B cell (primary cell): ENCODE measurements at regions not wholly inside any gene's neighbourhood (a gene's known extent, or its start where the extent isn't known, plus 50 kb on each side); places are given as distances from the start of the nearest gene placed in this dataset.

ENCODE experiments used
- ATAC-seq: fragments of 200-7000 bp; cut with Tn5 transposase; one replicate; pipeline ENCODE4 v1.10.0; 2021; ENCODE audit warnings: low read depth, mild to moderate bottlenecking, moderate number of reproducible peaks, moderate library complexity
- CTCF ChIA-PET: fragments of 350-600 bp; sonication (Branson Sonifier 250); formaldehyde crosslinking; loops from one replicate; lab custom pipeline; 2021; ENCODE audit warnings: antibody characterized with exemption, inconsistent platforms; lab: Charles Lee
- POLR2A ChIA-PET: fragments of 350-600 bp; sonication (Branson Sonifier 250); formaldehyde crosslinking; loops from one replicate; lab custom pipeline; 2021; ENCODE audit warnings: antibody characterized with exemption; lab: Charles Lee
- DNase-seq: peaks from one replicate; pipeline ENCODE4 v3.0.0; 2013
- H2AFZ ChIP-seq: 2 replicates; pipeline ENCODE4 v1.6.1; 2012; ENCODE audit warnings: mild to moderate bottlenecking, low read depth, low read length; ENCODE audit not compliant: insufficient read depth, poor library complexity, severe bottlenecking
- H3K27ac ChIP-seq, 2 donors: 1 replicate in 1 of 2; 2 replicates in 1 of 2; pipeline ENCODE4 v1.5.1; 2012 to 2013; ENCODE audit warnings: low read length in 2 of 2, mild to moderate bottlenecking in 2 of 2, moderate library complexity in 1 of 2
- H3K27me3 ChIP-seq, 4 experiments: fragments of 200-600 bp in 1 of 4; sonication (generic) in 1 of 4; replicated peaks in 1 of 4; 1 replicate in 2 of 4; 2 replicates in 2 of 4; pipeline versions ENCODE4 v1.6.1 to v1.7.0; 2013 to 2016; ENCODE audit warnings: low read length in 3 of 4, mild to moderate bottlenecking in 2 of 4, mixed read lengths in 1 of 4, moderate library complexity in 1 of 4; ENCODE audit not compliant: insufficient read depth in 4 of 4, control insufficient read depth in 3 of 4; ENCODE audit errors: control extremely low read depth in 1 of 4
- H3K36me3 ChIP-seq, 2 experiments: replicated peaks in 1 of 2; 1 replicate in 1 of 2; 2 replicates in 1 of 2; pipeline versions ENCODE4 v1.6.1 to v1.7.1; 2013; ENCODE audit warnings: low read length in 1 of 2; ENCODE audit not compliant: insufficient read depth in 2 of 2, control insufficient read depth in 1 of 2; ENCODE audit errors: control extremely low read depth in 1 of 2, extremely low read depth in 1 of 2
- H3K4me1 ChIP-seq, 2 donors: fragments of 200-600 bp in 1 of 2; sonication (generic) in 1 of 2; 1 replicate in 1 of 2; 2 replicates in 1 of 2; pipeline versions ENCODE4 v1.5.1 to v1.6.1; 2013 to 2017; ENCODE audit warnings: low read length in 2 of 2; ENCODE audit not compliant: control insufficient read depth in 2 of 2, insufficient read depth in 2 of 2
- H3K4me2 ChIP-seq: replicated peaks from 2 replicates; pipeline ENCODE3; 2012; ENCODE audit warnings: mild to moderate bottlenecking, low read depth, low read length; ENCODE audit not compliant: poor library complexity, severe bottlenecking
- H3K4me3 ChIP-seq, 5 experiments: fragments of 200-600 bp in 1 of 5; sonication (generic) in 1 of 5; 1 replicate in 3 of 5; 2 replicates in 2 of 5; pipeline versions ENCODE4 v1.5.1 to v1.7.0; 2011 to 2016; ENCODE audit warnings: low read length in 4 of 5, mild to moderate bottlenecking in 4 of 5, low read depth in 2 of 5, control low read depth in 1 of 5, moderate library complexity in 1 of 5; ENCODE audit not compliant: insufficient read depth in 1 of 5; ENCODE audit errors: control extremely low read depth in 1 of 5, extremely low read depth in 1 of 5
- H3K79me2 ChIP-seq: fragments of 200-600 bp; sonication (generic); one replicate; pipeline ENCODE4 v1.6.0; 2016; ENCODE audit warnings: low read length; ENCODE audit not compliant: control insufficient read depth, insufficient read depth
- H3K9ac ChIP-seq: fragments of 200-600 bp; sonication (generic); 2 replicates; pipeline ENCODE4 v1.6.1; 2017; ENCODE audit warnings: mild to moderate bottlenecking, low read length, moderate library complexity
- H3K9me3 ChIP-seq, 3 donors: one replicate each; pipeline versions ENCODE4 v1.6.1 to v1.7.1; 2013; ENCODE audit warnings: low read length in 2 of 3; ENCODE audit not compliant: control insufficient read depth in 2 of 3, insufficient read depth in 1 of 3; ENCODE audit errors: control extremely low read depth in 1 of 3
- H4K20me1 ChIP-seq: 2 replicates; pipeline ENCODE4 v1.6.0; 2012; ENCODE audit warnings: mild to moderate bottlenecking, low read length; ENCODE audit not compliant: insufficient read depth, control insufficient read depth, poor library complexity, severe bottlenecking
- H3K27ac Mint-ChIP-seq: one replicate; pipeline ENCODE4 v1.8.0; 2021; ENCODE audit warnings: mixed read lengths
- H3K27me3 Mint-ChIP-seq: one replicate; pipeline ENCODE4 v1.8.0; 2021; ENCODE audit warnings: mixed read lengths
- H3K4me1 Mint-ChIP-seq: one replicate; pipeline ENCODE4 v1.8.0; 2021; ENCODE audit warnings: mixed read lengths
- H3K4me3 Mint-ChIP-seq: one replicate; pipeline ENCODE4 v1.8.0; 2021; ENCODE audit warnings: mixed read lengths
- H3K9me3 Mint-ChIP-seq: one replicate; pipeline ENCODE4 v1.8.0; 2022; ENCODE audit warnings: mixed read lengths; ENCODE audit not compliant: insufficient read depth
- EZH2 ChIP-seq: IDR thresholded peaks from 2 replicates; pipeline ENCODE4 v1.6.1; 2012; ENCODE audit warnings: borderline replicate concordance, low read depth, mild to moderate bottlenecking, moderate library complexity, low read length; ENCODE audit not compliant: insufficient read depth, poor library complexity, severe bottlenecking
- WGBS: methylation state at CpG from one replicate; pipeline ENCODE4 v1.1.5; 2013; ENCODE audit warnings: missing lambda C conversion rate; ENCODE audit not compliant: insufficient coverage; 5-methylcytosine and 5-hydroxymethylcytosine counted together
- intact Hi-C: fragments of 100-400 bp; cut with micrococcal nuclease; formaldehyde crosslinking; loops from one replicate; pipeline ENCODE4 v1.10.0; 2022
- TF ChIP-seq, protein P1 (sequence below): fragments of 200-600 bp; IDR thresholded peaks from one replicate; pipeline ENCODE4 v1.8.0; 2022; ENCODE audit warnings: antibody characterized with exemption, mild to moderate bottlenecking

GRCh38 chr6:4662886-4663285 lies 113.3 kb upstream of the CDYL start:
- Mint-ChIP-seq H3K27ac (no peak overlapping the region), H3K4me1 (no peaks in the 10 kb centered on the region), H3K9me3 (no peaks in the 10 kb centered on the region), H3K4me3 (no peak overlapping the region), H3K27me3 (peaks cover 16% of the 10 kb centered on the region)
- TF ChIP-seq, protein P1, sequence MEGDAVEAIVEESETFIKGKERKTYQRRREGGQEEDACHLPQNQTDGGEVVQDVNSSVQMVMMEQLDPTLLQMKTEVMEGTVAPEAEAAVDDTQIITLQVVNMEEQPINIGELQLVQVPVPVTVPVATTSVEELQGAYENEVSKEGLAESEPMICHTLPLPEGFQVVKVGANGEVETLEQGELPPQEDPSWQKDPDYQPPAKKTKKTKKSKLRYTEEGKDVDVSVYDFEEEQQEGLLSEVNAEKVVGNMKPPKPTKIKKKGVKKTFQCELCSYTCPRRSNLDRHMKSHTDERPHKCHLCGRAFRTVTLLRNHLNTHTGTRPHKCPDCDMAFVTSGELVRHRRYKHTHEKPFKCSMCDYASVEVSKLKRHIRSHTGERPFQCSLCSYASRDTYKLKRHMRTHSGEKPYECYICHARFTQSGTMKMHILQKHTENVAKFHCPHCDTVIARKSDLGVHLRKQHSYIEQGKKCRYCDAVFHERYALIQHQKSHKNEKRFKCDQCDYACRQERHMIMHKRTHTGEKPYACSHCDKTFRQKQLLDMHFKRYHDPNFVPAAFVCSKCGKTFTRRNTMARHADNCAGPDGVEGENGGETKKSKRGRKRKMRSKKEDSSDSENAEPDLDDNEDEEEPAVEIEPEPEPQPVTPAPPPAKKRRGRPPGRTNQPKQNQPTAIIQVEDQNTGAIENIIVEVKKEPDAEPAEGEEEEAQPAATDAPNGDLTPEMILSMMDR, result no peak
- no peak for TF ChIP-seq EZH2
- no peaks in the 10 kb centered on the region for H3K4me1 ChIP-seq
- no peak overlapping the region for H3K4me3 ChIP-seq
- ATAC-seq, result no peak
- H3K79me2 ChIP-seq, result no peaks in the 10 kb centered on the region
- no peak for DNase-seq
- no peaks in the 10 kb centered on the region for H3K27me3 ChIP-seq
- 96% methylated on average over 7 of the region's 7 CpGs for WGBS
- no peaks in the 10 kb centered on the region for H3K9me3 ChIP-seq
- H4K20me1 ChIP-seq, result no peaks in the 10 kb centered on the region
- no peaks in the 10 kb centered on the region for H3K36me3 ChIP-seq
- POLR2A ChIA-PET, result no interaction called here
- CTCF ChIA-PET, result no interaction called here
- no peak overlapping the region for H2AFZ ChIP-seq
- H3K4me2 ChIP-seq, result no peak overlapping the region
- H3K9ac ChIP-seq, result no peak overlapping the region
- H3K27ac ChIP-seq, result no peak overlapping the region
- intact Hi-C loops, result no loop called here

DNA sequence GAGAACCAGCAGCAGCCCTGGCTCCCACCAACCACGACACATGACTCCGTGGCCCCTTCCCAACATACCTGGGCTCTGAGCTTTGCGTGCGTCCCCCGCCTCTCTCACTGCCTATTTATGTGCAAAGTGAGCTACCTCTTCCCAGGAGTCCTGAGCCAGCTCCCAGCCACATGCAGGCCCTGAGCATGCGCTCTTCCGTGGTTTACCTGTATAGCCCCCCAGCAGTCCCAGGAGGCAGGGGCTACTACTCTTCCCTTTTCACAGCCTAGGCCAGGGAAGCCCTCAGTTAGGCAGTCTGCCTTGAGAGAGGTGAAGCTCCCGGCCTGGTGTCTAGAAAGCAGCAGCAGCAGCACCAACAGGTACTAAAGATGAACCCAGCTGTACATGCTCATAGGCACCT lies 114.8 kb upstream of the CDYL start:
- H3K27ac ChIP-seq, result no peak overlapping the region
- no peaks in the 10 kb centered on the region for H3K27me3 ChIP-seq
- H3K9me3 ChIP-seq, result no peaks in the 10 kb centered on the region
- H4K20me1 ChIP-seq, result no peaks in the 10 kb centered on the region
- CTCF ChIA-PET, result interaction anchor here (1.2 kb wide), 1 partner anchor 8 kb away, joined by 3 read pairs; no protein-coding TSS in a partner anchor
- DNase-seq, result no peak
- H3K9me3 Mint-ChIP-seq, result no peaks in the 10 kb centered on the region
- H3K4me3 Mint-ChIP-seq, result no peak overlapping the region
- H3K36me3 ChIP-seq, result no peaks in the 10 kb centered on the region
- H3K4me1 Mint-ChIP-seq, result no peaks in the 10 kb centered on the region
- ATAC-seq, result no peak
- no peak overlapping the region for H3K4me2 ChIP-seq
- H3K27me3 Mint-ChIP-seq, result peaks cover 12% of the 10 kb centered on the region
- no peaks in the 10 kb centered on the region for H3K4me1 ChIP-seq
- intact Hi-C loops, result no loop called here
- H3K4me3 ChIP-seq, result no peak overlapping the region
- no peak overlapping the region for H3K9ac ChIP-seq
- POLR2A ChIA-PET, result no interaction called here
- 95% methylated on average over 7 of the region's 8 CpGs for WGBS
- H3K27ac Mint-ChIP-seq, result no peak overlapping the region
- TF ChIP-seq, protein P1, result no peak
- no peak for TF ChIP-seq EZH2
- H2AFZ ChIP-seq, result no peak overlapping the region
- H3K79me2 ChIP-seq, result no peaks in the 10 kb centered on the region
